ENCODE measurements at regions not wholly inside any gene's neighbourhood (a gene's known extent, or its start where the extent isn't known, plus 50 kb on each side); places are given as distances from the start of the nearest gene placed in this dataset.

DNA sequence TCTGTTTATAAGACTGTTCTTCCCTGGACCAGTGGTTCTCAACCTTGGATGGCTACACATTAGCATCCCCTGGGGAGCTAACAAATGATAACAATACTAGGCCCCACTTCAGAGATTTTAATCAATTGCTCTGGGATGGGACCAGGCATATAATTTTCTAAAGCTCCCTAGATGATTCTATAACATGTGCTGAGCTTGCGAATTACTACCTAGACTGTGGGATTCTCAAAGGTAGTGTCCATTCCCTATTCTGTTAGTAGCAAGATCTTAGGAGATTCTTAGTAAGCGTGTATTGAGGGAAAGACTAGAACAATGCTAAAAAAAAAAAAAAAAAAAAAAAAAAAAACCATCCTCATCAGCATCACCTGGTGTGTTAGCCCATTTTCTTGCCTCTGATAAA, 412.0 kb upstream of the CDH5 start:
- DNase-seq (ENCODE audit: low spot score) = no peak

DNA sequence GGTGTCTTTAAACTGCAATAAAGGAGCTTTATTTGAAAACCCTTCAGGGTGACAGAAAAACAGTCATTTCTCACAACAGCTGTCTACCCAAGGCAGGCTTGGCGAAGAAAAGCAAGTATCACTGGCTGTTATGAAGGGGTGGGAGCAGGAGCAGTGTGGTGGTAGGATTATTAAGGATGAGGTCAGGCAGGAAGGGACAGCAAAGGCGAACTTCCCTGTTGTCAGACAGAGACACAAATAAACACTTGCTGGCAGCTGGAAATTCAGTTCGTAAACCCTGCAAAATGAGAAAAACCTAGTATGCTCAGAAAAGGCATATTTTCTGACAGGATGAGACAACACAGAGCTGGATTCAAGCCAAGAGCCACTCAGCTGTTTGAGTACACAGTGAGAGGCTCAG, 416.3 kb upstream of the CDH5 start:
- no peak for DNase-seq (ENCODE audit: low spot score)

- no peak for DNase-seq (ENCODE audit: low spot score)
These were observed 418.1 kb upstream of the CDH5 start for GRCh38 chr16:65948361-65948760.

- no peak for DNase-seq (ENCODE audit: low spot score)
These were observed 418.5 kb upstream of the CDH5 start for GRCh38 chr16:65947951-65948350.

DNA sequence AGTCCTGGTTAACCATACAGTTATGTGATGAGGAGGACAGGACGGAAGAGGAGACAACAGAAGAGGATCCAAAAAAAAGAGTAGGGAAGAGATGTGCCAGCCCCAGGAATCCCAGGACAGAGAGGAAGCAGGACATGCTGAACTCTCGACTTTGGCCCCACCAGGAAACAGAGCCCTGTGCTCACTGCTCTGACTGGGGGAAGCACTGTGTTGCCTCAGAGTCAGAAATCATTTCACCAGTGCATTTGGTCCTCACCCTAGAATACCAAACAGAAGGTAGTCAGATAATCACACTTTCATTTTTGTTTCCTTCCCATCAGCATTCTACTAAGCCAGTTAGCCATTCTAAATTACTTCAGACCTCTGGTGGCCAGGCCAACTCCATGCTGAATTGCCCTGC, 421.0 kb upstream of the CDH5 start:
- DNase-seq (ENCODE audit: low spot score) = no peak

GRCh38 chr16:65944361-65944760, 422.1 kb upstream of the CDH5 start:
- no peak for DNase-seq (ENCODE audit: low spot score)

DNA sequence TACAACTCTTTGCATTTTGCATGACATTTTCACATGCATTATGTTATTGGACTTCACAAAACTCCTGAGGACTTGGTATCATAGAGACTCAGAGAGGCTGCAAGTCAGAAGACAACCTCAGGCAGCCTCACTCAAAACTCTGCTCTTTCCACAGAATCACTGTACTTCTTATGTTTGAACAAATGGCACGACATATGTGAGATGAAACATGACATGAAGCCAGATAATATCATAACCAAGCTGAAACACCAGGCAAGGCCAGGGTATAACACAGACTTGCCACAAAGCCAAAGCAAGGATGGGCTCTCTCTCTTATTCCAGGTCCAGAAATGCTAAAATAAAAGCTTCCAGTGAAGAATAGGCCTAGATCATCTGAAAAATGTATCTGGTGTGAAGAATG, 425.8 kb upstream of the CDH5 start:
- DNase-seq (ENCODE audit: low spot score) = no peak

DNA sequence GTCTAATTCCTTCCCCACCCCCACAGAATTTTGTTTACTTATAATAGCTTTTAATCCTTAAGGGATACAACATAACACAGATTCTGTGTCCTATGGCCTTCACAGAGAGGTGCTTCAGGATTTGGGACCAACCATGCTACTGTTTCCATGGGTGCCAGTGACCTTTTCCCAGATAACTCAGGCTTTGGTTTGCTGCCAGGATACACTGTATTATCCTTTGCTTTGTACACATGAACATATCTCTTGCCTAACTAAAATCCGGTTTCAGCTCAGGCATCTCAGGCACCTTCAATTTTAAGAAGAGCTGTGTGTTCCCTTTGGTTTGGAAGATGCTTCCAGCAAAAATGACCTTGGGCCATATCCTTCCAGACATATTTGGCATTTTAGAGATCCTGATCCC, 428.4 kb upstream of the CDH5 start:
- no peak for DNase-seq (ENCODE audit: low spot score)

DNA sequence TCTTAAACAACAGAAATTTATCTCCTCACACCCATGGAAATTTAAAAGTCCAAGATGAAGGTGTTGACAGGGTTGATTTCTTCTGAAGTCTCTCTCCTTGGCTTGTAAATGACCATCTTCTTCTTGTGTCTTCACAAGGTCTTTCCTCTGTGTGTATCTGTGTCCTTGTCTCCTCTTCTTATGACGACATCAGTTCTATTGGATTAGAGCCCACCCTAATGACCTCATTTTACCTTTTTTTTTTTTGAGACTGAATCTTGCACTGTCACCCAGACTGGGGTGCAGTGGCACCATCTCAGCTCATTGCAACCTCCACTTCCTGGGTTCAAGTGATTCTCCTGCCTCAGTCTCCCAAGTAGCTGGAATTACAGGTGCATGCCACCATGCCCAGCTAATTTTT, 429.0 kb upstream of the CDH5 start:
- DNase-seq (ENCODE audit: low spot score) = no peak

DNA sequence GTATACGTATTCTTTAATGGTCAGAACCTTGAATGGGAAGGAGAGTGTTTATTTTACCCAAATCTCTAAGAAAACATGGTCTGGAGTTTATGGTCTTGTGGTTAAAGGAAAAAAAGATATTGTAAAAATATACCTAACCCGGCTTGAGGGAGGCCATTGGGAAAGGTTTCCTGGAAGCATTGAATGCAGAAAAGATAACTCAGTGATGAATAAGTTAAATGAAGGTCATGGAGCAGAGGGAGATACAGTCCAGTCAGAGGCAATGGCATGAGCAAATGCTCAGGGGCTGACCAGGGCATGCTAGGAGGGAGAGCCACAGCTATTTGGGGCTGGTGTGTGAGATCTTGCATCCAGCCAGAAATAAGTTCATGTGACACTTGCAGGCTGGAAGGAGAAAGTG, 430.4 kb upstream of the CDH5 start:
- no peak for DNase-seq (ENCODE audit: low spot score)

DNA sequence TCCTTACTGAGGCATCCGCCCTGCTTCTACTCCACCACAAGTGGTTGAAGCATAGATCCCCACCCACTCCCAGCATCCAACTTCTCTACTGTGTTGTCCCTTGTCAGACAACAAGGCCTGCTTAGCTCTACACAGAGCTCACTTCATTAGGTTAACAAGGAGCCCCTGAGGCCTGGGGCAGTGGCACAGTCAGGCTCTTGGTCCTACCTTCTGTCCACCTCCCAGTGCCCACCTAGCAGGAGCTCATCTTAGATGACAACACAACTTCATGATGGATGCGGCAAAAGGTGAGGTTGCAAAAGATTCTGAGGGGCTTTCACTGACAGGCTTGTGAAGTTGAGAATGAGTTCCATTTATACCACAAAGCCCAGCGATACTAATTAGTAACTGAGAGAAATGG, 432.0 kb upstream of the CDH5 start:
- no peak for DNase-seq (ENCODE audit: low spot score)

- DNase-seq (ENCODE audit: low spot score) = no peak
These were observed 432.8 kb upstream of the CDH5 start for GRCh38 chr16:65933703-65934102.

DNA sequence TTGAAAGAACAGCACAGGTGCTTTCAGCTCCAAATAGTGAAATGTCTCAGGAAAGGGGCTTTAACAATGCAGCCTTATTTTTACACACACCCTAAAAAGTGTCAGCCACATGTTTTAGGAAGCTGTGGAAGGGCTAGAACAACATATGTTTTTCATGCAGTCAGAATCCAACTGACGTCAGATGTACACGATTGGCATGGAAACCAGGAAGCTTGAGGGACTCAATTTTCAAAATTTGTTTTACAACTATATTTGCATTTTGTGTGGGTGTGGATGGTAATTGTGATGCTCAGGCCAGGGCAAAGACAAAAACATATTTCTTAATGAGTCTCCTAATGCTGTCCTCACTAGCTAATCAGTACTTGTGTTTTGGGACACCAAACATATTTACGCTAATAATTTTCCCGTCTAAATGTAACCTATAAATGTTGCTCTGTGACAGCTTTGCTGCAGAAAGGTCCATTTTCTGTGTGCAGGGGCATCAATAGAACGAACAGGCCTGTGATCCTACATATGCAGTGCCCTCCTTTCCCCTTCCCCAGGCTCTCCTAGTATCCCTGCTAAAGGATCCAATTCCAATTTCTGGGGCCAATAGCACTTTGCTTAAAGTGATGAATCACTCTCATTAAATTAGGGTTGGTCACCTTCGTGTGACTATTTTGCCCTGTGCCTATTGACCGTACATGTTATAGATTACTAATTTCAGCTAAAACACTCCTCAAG, 434.0 kb upstream of the CDH5 start:
- DNase-seq (ENCODE audit: low spot score) = no peak

DNA sequence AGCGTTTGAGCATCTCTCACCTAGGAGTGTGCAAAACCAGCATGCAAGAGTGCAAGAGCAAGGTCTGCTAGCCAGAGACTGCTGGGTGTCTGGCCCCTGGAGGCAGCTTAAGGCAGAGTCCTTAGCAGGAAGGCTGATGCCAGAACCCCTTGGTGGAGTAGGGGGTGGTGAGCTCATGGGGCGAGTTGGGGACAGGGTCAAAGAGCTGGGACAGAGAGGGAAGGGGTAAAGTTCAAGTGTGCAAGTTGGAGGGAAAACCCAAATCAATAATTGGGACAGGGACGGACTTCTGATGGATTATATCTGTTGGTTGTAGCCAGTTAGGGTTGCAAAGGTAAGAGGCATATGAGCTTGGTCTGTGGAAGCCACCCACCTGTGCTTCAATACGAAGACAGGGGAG, 443.6 kb upstream of the CDH5 start:
- no peak for DNase-seq (ENCODE audit: low spot score)

- no peak for DNase-seq (ENCODE audit: low spot score)
These were observed 446.5 kb upstream of the CDH5 start for GRCh38 chr16:65919986-65920376.

DNA sequence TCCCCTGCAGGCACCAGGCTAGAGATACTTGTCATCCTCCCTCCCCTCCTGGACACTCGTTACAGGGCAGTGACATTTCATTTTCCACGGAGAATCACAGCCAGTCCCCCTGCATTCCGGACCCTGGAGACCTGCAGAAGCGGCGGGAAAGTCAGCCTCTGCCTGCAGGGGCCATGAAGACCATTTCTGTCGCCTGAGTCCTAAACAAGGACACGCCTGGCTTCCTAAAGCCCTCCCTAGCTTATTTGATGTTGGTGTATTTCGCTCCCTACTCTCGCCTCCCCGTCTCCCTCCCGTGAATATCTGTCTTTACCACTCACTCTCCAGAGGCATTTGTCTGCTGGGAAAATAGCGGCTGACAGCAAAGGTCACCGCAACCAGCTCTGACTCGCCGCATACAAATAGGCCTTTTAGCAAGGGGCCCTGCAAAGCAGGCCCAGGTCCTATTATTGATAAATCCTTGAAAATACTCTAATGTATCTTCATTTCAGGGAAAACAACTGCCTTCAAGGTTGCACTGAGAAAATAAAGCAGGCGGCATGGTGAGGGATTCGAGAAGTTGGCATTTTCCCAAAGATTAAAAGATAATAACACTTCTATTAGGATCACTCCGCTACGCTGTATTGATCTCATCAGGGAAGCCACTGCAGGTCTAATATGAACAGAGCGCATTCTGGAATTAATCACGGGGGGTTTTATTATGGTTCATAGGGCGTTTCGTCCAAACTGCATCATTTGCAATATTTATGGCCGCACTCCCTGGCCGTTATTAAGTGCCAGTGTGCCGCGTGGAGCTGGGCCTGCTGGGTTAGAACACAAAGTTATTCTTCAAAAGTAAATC, 447.1 kb upstream of the CDH5 start:
- DNase-seq (ENCODE audit: low spot score) = no peak

DNA sequence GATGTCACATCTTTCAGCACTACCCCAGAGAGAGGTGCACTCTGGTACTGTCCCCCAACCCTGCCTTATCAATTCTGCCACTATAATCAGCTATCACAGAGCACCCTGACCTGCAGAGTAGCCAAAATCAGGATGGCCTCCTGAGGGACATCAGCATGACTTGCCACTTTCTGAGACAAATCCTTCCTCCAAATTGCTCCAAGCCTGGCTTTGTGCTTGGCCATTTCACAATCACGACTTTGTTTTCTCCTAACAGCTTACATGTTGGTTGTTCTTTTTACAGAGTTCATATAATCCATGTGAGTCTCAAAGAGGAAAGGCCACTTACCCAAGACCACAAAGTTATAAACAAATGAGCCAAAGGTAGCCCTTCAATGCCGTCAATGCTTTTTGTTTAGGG, 449.0 kb upstream of the CDH5 start:
- DNase-seq (ENCODE audit: low spot score) = no peak

DNA sequence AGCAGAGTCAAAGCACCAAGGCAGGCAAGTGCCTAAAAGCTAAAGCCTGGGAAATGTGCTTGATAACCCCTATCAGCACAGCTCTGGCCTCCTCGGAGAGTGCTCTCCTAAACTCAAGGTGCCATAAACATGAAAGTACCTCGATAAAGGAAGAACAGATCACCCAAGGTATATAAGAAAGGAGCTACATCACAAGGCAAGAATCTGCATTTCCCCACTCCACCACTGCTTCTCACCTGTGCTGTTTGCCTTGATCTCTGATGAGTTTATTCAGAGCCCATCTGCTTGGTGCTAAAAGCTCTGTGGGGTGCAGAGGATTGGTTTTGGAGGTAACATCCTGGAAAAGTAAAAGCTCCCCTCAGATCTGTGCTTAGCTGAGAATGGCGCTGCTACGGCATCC, 449.5 kb upstream of the CDH5 start:
- no peak for DNase-seq (ENCODE audit: low spot score)

DNA sequence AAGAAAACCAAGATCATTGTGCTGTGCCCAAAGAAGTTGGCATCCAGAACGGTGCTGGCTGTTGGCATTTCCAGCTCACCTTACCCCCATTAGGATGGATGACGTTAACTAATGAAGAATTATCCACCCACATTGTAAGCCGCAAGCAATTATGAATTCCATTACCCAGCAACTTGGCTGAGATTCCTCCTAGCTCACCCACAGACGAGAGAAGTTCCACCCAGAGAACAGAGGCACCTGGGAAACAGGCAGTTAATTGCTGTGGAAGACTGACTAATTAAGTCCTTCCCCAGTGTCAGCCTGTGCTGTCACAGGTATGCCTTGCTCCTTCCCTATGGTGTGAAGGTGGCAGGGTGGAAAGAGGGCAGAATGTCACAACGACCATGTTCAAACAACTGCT, 456.2 kb upstream of the CDH5 start:
- DNase-seq (ENCODE audit: low spot score) = no peak

- no peak for DNase-seq (ENCODE audit: low spot score)
These were observed 457.0 kb upstream of the CDH5 start for GRCh38 chr16:65909310-65910050.

DNA sequence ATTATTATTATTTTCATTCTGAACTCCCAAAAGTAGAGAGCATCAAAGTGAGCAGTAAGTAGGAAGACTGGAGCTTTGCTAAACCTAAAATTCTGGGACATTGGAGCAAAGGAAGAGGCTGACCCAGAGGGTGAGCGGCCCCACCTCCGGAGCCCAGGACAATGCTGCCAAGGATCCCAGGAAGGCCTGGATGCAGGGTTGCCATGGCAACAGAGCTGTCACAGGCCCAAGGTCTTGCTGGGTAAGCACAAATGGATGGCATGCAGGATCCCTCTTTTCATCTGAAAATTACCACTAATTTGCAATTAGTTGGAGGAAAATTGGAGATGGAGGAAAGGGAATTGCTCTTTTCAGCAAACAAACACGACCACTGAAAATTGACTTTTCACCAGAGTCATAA, 457.9 kb upstream of the CDH5 start:
- no peak for DNase-seq (ENCODE audit: low spot score)

DNA sequence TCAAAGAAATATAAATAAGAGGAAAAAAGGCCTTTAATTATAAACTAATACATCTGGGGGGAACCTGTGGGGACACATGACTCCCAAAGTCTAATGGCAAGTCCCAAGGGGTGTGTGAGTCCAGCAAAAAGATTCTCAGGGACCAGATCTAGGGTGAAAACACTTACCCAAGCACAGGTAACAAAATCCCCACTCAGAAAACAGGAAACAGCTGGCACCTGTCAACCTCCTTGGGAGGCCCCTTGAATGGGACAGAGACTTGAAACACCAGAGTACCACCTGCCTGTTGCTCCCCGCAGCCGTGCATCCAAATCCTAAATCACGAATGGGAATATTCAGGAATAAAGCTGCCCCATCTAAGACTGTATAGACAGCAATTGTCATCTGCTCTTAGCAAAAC, 461.2 kb upstream of the CDH5 start:
- no peak for DNase-seq (ENCODE audit: low spot score)
